Panc1 (cell line): ENCODE measurements at regions not wholly inside any gene's neighbourhood (a gene's known extent, or its start where the extent isn't known, plus 50 kb on each side); places are given as distances from the start of the nearest gene placed in this dataset.

ENCODE experiments used
- ATAC-seq: fragments of 200-7000 bp; cut with Tn5 transposase; 2 replicates; pipeline ENCODE4 v1.9.1; 2020; ENCODE audit warnings: mild to moderate bottlenecking, moderate library complexity
- BruUV-seq: library from RNA; stranded (reverse); fragments of 400-500 nt; replicated peaks from 2 replicates; lab custom pipeline; 2021; lab: Mats Ljungman, UMichigan
- CTCF ChIA-PET: fragments of 300-600 bp; sonication (Branson Sonifier 250); formaldehyde crosslinking; loops from one replicate; lab custom pipeline; 2022; ENCODE audit warnings: antibody characterized with exemption; lab: Charles Lee
- POLR2A ChIA-PET: fragments of 300-600 bp; sonication (Branson Sonifier 250); formaldehyde crosslinking; loops from one replicate; lab custom pipeline; 2022; ENCODE audit warnings: antibody characterized with exemption; lab: Charles Lee
- DNase-seq: peaks from one replicate; pipeline ENCODE4 v3.0.0-alpha.2; 2010; ENCODE audit warnings: low read depth, low spot score
- H3K27ac ChIP-seq: 2 replicates; pipeline ENCODE4 v1.5.1; 2011; ENCODE audit warnings: mild to moderate bottlenecking, low read length, inconsistent platforms
- H3K27me3 ChIP-seq: fragments of 200-500 bp; sonication (Bioruptor generic); 2 replicates; pipeline ENCODE4 v1.6.0; 2014; ENCODE audit warnings: low read length, inconsistent platforms; ENCODE audit not compliant: control insufficient read depth, insufficient read depth
- H3K36me3 ChIP-seq: fragments of 200-500 bp; sonication (Bioruptor generic); 2 replicates; pipeline ENCODE4 v1.5.1; 2014; ENCODE audit warnings: inconsistent platforms, mild to moderate bottlenecking, low read length, moderate library complexity; ENCODE audit not compliant: control insufficient read depth, insufficient read depth
- H3K4me1 ChIP-seq: 2 replicates; pipeline ENCODE4 v1.5.1; 2011; ENCODE audit warnings: inconsistent platforms, mild to moderate bottlenecking, low read length, moderate library complexity; ENCODE audit not compliant: control insufficient read depth, insufficient read depth
- H3K4me3 ChIP-seq, 2 experiments: 2 replicates each; pipeline ENCODE4 v1.5.1; 2011 to 2012; ENCODE audit warnings: low read depth in 2 of 2, low read length in 2 of 2, mild to moderate bottlenecking in 2 of 2, inconsistent platforms in 1 of 2, moderate library complexity in 1 of 2
- H3K9me3 ChIP-seq: fragments of 200-500 bp; sonication (Bioruptor generic); 2 replicates; pipeline ENCODE4 v1.5.1; 2014; ENCODE audit warnings: low read depth, mild to moderate bottlenecking, inconsistent platforms, low read length, moderate library complexity; ENCODE audit not compliant: control insufficient read depth, insufficient read depth
- CTCF ChIP-seq: fragments of 450-650 bp; IDR thresholded peaks from 2 replicates; pipeline ENCODE4 v1.5.1; 2017; ENCODE audit warnings: mild to moderate bottlenecking
- POLR2AphosphoS5 ChIP-seq: IDR thresholded peaks from 2 replicates; pipeline ENCODE4 v1.6.1; 2012; ENCODE audit warnings: mild to moderate bottlenecking, low read depth, low read length, moderate library complexity
- SIN3A ChIP-seq: IDR thresholded peaks from 2 replicates; pipeline ENCODE4 v1.6.1; 2012; ENCODE audit warnings: low read depth, mild to moderate bottlenecking, low read length, moderate library complexity, borderline replicate concordance; ENCODE audit not compliant: insufficient read depth
- TCF7L2 ChIP-seq: IDR thresholded peaks from 2 replicates; pipeline ENCODE4 v1.6.1; 2011; ENCODE audit warnings: mild to moderate bottlenecking, low read depth, low read length, inconsistent platforms
- in situ Hi-C: cut with HindIII; loops from 2 replicates; pipeline ENCODE4 v1.10.0; 2016; ENCODE audit warnings: low sequenced_read_pairs, low pct_unique_long_range_greater_than_20kb
- intact Hi-C: fragments of 100-400 bp; cut with micrococcal nuclease; formaldehyde crosslinking; loops from one replicate; pipeline ENCODE4 v1.10.0; 2022; ENCODE audit not compliant: unreplicated experiment
- TF ChIP-seq, protein P1 (sequence below), 2 experiments: IDR thresholded peaks; 2 replicates each; pipeline ENCODE4 v1.6.1; 2011 to 2012; ENCODE audit warnings: low read depth in 2 of 2, control low read depth in 1 of 2, low read length in 1 of 2, mild to moderate bottlenecking in 1 of 2, moderate library complexity in 1 of 2; ENCODE audit not compliant: insufficient read depth in 1 of 2

GRCh38 chr3:51588724-51589123 lies 50.2 kb downstream of the RAD54L2 start:
- ChIA-PET POLR2A (interaction anchor here (0.7 kb wide), 2 partner anchors 11 to 497 kb away, joined by 5 to 7 read pairs; no protein-coding TSS in a partner anchor), CTCF (no interaction called here)
- no peak overlapping the region for H3K27ac ChIP-seq
- intact Hi-C loops (no loop called here), in situ Hi-C loops (no loop called here)
- no peaks in the 10 kb centered on the region for H3K27me3 ChIP-seq
- no peak for DNase-seq
- H3K4me1 ChIP-seq: no peaks in the 10 kb centered on the region
- no peak for ATAC-seq
- no peaks in the 10 kb centered on the region for H3K9me3 ChIP-seq
- BruUV-seq: no TSS peak
- H3K36me3 ChIP-seq: no peaks in the 10 kb centered on the region
- H3K4me3 ChIP-seq: no peak overlapping the region
- TF ChIP-seq SIN3A (no peak), POLR2AphosphoS5 (no peak), TCF7L2 (no peak), CTCF (no peak)
- TF ChIP-seq, protein P1, sequence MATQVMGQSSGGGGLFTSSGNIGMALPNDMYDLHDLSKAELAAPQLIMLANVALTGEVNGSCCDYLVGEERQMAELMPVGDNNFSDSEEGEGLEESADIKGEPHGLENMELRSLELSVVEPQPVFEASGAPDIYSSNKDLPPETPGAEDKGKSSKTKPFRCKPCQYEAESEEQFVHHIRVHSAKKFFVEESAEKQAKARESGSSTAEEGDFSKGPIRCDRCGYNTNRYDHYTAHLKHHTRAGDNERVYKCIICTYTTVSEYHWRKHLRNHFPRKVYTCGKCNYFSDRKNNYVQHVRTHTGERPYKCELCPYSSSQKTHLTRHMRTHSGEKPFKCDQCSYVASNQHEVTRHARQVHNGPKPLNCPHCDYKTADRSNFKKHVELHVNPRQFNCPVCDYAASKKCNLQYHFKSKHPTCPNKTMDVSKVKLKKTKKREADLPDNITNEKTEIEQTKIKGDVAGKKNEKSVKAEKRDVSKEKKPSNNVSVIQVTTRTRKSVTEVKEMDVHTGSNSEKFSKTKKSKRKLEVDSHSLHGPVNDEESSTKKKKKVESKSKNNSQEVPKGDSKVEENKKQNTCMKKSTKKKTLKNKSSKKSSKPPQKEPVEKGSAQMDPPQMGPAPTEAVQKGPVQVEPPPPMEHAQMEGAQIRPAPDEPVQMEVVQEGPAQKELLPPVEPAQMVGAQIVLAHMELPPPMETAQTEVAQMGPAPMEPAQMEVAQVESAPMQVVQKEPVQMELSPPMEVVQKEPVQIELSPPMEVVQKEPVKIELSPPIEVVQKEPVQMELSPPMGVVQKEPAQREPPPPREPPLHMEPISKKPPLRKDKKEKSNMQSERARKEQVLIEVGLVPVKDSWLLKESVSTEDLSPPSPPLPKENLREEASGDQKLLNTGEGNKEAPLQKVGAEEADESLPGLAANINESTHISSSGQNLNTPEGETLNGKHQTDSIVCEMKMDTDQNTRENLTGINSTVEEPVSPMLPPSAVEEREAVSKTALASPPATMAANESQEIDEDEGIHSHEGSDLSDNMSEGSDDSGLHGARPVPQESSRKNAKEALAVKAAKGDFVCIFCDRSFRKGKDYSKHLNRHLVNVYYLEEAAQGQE (IDR thresholded peaks at IDR 0.05; ENCODE audit: insufficient read depth in 1 of 2, low read depth in 2 of 2, low read length in 1 of 2): no peak

GRCh38 chr3:51591231-51591630 lies 52.7 kb downstream of the RAD54L2 start:
- H3K4me3 ChIP-seq: no peak overlapping the region
- TF ChIP-seq TCF7L2: no peak
- TF ChIP-seq POLR2AphosphoS5: no peak
- TF ChIP-seq CTCF: no peak
- TF ChIP-seq, protein P1 (IDR thresholded peaks at IDR 0.05; ENCODE audit: insufficient read depth in 1 of 2, low read depth in 2 of 2, low read length in 1 of 2): no peak
- no peak for TF ChIP-seq SIN3A
- DNase-seq (no peak), ATAC-seq (no peak)
- in situ Hi-C loops (no loop called here), intact Hi-C loops (no loop called here)
- ChIA-PET CTCF (no interaction called here), POLR2A (no interaction called here)
- H3K4me1 ChIP-seq: no peaks in the 10 kb centered on the region
- no peaks in the 10 kb centered on the region for H3K27me3 ChIP-seq
- no peaks in the 10 kb centered on the region for H3K9me3 ChIP-seq
- H3K36me3 ChIP-seq: no peaks in the 10 kb centered on the region
- no peak overlapping the region for H3K27ac ChIP-seq
- no TSS peak for BruUV-seq
